Right cardiac atrium (tissue), 5 donors: ENCODE measurements at regions not wholly inside any gene's neighbourhood (a gene's known extent, or its start where the extent isn't known, plus 50 kb on each side); places are given as distances from the start of the nearest gene placed in this dataset.
"Not testable (repeated sequence)": the region's sequence is repeated elsewhere in the genome, so short reads cannot be mapped to it uniquely, and the experiment has no call there.

ENCODE experiments used
- ATAC-seq, 2 donors: fragments of 200-7000 bp; cut with Tn5 transposase; one replicate each; pipeline versions ENCODE4 v1.8.0 to v1.9.1; 2020; ENCODE audit warnings: moderate library complexity in 2 of 2, mild to moderate bottlenecking in 1 of 2
- DNase-seq, 3 donors: peaks; one replicate each; pipeline ENCODE4 v3.0.0-alpha.2; 2020
- H3K27ac ChIP-seq: one replicate; pipeline ENCODE4 v1.5.1; 2013; ENCODE audit warnings: mild to moderate bottlenecking, low read length, control low read depth, moderate library complexity
- H3K27me3 ChIP-seq: one replicate; pipeline ENCODE4 v1.6.1; 2013; ENCODE audit not compliant: control insufficient read depth, insufficient read depth
- H3K4me1 ChIP-seq: one replicate; pipeline ENCODE4 v1.6.1; 2013; ENCODE audit warnings: low read length; ENCODE audit not compliant: control insufficient read depth, insufficient read depth
- H3K4me3 ChIP-seq: one replicate; pipeline ENCODE4 v1.5.1; 2013; ENCODE audit warnings: low read length, control low read depth
- H3K9me3 ChIP-seq: one replicate; pipeline ENCODE4 v1.6.1; 2013; ENCODE audit warnings: low read length; ENCODE audit not compliant: control insufficient read depth
- WGBS: extraction: QIAGEN DNeasy Blood & Tissue Kit; methylation state at CpG from one replicate; pipeline ENCODE4 v1.1.7; 2013; 5-methylcytosine and 5-hydroxymethylcytosine counted together
- intact Hi-C, 4 donors: fragments of 100-400 bp; cut with DNase I; formaldehyde crosslinking; loops; one replicate each; pipeline versions ENCODE4 v1.11.0 to v1.14.0; 2022 to 2023
- donor health status: healthy with polysubstance abuse.
- donor health status: DM: no; HTN: yes; CAD: no.
- donor health status: DM: no; HTN: no; CAD: no.
- donor health status: DM: no; HTN: yes; CAD: no; lungs with severe emphysema.
- donor health status: DM: yes; HTN: yes; CAD: no.

GRCh38 chr1:113305029-113305428, 85.3 kb upstream of the MAGI3 start:
- H3K4me1 ChIP-seq, intact Hi-C loops, DNase-seq, H3K27me3 ChIP-seq, H3K4me3 ChIP-seq, H3K9me3 ChIP-seq, ATAC-seq, H3K27ac ChIP-seq: not testable (repeated sequence)
- WGBS: 96% methylated on average over 4 of the region's 4 CpGs

- Histone ChIP-seq H3K27me3 (no peaks in the 10 kb centered on the region), H3K4me3 (no peak overlapping the region), H3K9me3 (no peaks in the 10 kb centered on the region), H3K27ac (no peak overlapping the region), H3K4me1 (no peaks in the 10 kb centered on the region)
- 68% methylated on average over 3 of the region's 3 CpGs for WGBS
- no peak for ATAC-seq
- DNase-seq: no peak
- intact Hi-C loops: no loop called here
Measured at GRCh38 chr1:113307771-113308445, 82.4 kb upstream of the MAGI3 start.

DNA sequence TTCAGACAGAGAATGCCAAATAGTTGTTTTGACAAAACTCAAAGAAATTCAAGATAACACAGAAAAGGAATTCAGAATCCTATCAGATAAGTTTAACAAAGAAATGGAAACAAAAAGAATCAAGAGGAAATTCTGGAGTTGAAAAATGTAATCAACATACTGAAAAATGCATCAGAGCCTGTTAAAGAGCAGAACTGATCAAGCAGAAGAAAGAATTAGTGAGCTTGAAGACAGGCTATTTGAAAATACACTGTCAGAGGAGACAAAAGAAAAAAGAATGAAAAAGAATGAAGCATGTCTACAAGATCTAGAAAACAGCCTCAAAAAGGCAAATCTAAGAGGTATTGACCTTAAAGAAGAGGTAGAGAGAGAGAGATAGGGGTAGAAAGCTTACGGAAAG, 77.7 kb upstream of the MAGI3 start:
- H3K4me1 ChIP-seq, H3K27me3 ChIP-seq, ATAC-seq, H3K9me3 ChIP-seq, H3K4me3 ChIP-seq, DNase-seq, intact Hi-C loops, H3K27ac ChIP-seq: not testable (repeated sequence)
- 92% methylated on average over 1 of the region's 1 CpG for WGBS

DNA sequence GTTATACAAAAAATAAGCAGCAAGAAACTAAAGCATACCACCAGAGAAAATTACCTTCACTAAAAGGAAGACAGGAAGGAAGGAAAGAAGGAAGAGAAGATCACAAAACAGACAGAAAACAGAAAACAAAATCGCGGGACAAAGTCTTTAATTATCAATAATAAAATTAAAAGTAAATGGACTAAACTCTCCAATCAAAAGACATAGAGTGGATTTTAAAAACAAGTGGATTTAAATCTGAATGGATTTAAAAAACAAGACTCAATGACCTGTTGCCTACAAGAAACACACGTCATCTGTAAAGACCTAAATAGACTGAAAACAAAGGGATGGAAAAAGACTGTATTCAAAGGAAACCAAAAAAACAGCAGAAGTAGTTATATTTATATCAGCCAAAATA, 75.7 kb upstream of the MAGI3 start:
- no peaks in the 10 kb centered on the region for H3K27me3 ChIP-seq
- no peak overlapping the region for H3K4me3 ChIP-seq
- no peak for ATAC-seq
- intact Hi-C loops: no loop called here
- H3K27ac ChIP-seq: no peak overlapping the region
- H3K4me1 ChIP-seq: no peaks in the 10 kb centered on the region
- H3K9me3 ChIP-seq: no peaks in the 10 kb centered on the region
- no peak for DNase-seq
- WGBS: 94% methylated on average over 3 of the region's 3 CpGs

GRCh38 chr1:113320272-113320671, 70.0 kb upstream of the MAGI3 start:
- Histone ChIP-seq H3K9me3 (no peaks in the 10 kb centered on the region), H3K27me3 (no peaks in the 10 kb centered on the region), H3K27ac (no peak overlapping the region), H3K4me1 (no peaks in the 10 kb centered on the region), H3K4me3 (no peak overlapping the region)
- DNase-seq: no peak
- intact Hi-C loops: no loop called here
- ATAC-seq: no peak

GRCh38 chr1:113320972-113321680, 69.2 kb upstream of the MAGI3 start:
- H3K4me3 ChIP-seq: no peak overlapping the region
- no peaks in the 10 kb centered on the region for H3K27me3 ChIP-seq
- WGBS: 44% methylated on average over 3 of the region's 3 CpGs
- H3K9me3 ChIP-seq: no peaks in the 10 kb centered on the region
- H3K4me1 ChIP-seq: no peaks in the 10 kb centered on the region
- no peak for DNase-seq
- no peak overlapping the region for H3K27ac ChIP-seq
- intact Hi-C loops: no loop called here
- no peak for ATAC-seq

DNA sequence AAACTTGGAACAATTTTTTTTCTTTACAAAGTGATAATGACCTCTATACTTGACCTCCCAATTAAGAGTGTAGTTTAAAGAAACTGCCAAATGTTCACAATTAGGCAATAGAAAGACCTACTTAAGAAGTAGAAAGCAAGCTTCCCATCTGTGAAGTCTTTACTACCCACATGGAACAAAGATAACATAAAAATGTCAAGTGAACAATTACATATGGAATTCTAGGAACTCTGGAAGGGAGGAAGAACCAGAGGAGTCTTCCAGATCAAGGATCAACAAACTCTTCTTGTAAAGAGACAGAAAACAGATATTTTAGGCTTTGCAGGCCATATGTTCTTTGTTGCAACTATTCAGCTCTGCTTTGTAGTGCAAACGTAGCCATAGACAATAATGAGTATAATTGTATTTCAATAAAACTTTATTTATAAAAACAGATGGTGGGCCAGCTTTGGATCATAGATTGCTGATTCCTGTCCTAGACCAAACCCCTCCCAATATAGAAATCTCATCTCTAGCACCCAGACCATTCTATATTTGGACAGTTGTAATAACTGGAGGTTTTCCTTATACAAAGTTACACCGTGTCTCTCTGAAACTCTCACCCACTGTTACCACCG, 68.4 kb upstream of the MAGI3 start:
- Histone ChIP-seq H3K4me1 (no peaks in the 10 kb centered on the region), H3K4me3 (no peak overlapping the region), H3K9me3 (no peaks in the 10 kb centered on the region), H3K27me3 (no peaks in the 10 kb centered on the region), H3K27ac (no peak overlapping the region)
- DNase-seq (no peak), ATAC-seq (no peak)
- 81% methylated on average over 3 of the region's 3 CpGs for WGBS
- intact Hi-C loops: no loop called here

- no peaks in the 10 kb centered on the region for H3K27me3 ChIP-seq
- DNase-seq: no peak
- no peak for ATAC-seq
- intact Hi-C loops: no loop called here
- WGBS: 77% methylated on average over 1 of the region's 1 CpG
- H3K9me3 ChIP-seq: no peaks in the 10 kb centered on the region
- H3K4me1 ChIP-seq: no peaks in the 10 kb centered on the region
- H3K4me3 ChIP-seq: no peak overlapping the region
- no peak overlapping the region for H3K27ac ChIP-seq
Measured at GRCh38 chr1:113322439-113322838, 67.9 kb upstream of the MAGI3 start.

DNA sequence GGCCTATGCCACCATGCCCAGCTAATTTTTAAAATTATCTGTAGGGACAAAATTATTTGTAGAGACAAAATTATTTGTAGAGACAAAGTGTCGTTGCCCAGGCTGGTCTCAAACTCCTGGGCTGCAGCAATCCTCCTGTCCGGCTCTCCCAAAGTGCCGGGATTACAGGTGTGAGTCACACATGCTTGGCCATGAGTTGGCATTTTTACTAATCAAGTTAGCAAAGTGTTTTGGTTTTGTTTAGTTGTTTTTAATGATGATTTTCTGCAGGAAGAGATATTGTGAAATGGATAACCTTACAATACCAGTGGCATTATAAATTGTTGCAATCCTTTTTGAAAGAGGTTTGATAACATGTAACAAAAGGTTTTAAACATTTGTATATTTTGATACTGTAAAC, 65.3 kb upstream of the MAGI3 start:
- DNase-seq (no peak), ATAC-seq (no peak)
- WGBS: 86% methylated on average over 3 of the region's 3 CpGs
- H3K9me3 ChIP-seq: no peaks in the 10 kb centered on the region
- no peaks in the 10 kb centered on the region for H3K27me3 ChIP-seq
- no peaks in the 10 kb centered on the region for H3K4me1 ChIP-seq
- intact Hi-C loops: no loop called here
- H3K27ac ChIP-seq: no peak overlapping the region
- no peak overlapping the region for H3K4me3 ChIP-seq

- DNase-seq: no peak
- no peaks in the 10 kb centered on the region for H3K4me1 ChIP-seq
- no peaks in the 10 kb centered on the region for H3K9me3 ChIP-seq
- no peak for ATAC-seq
- intact Hi-C loops: no loop called here
- 93% methylated on average over 2 of the region's 2 CpGs for WGBS
- H3K4me3 ChIP-seq: no peak overlapping the region
- no peak overlapping the region for H3K27ac ChIP-seq
- no peaks in the 10 kb centered on the region for H3K27me3 ChIP-seq
Measured at GRCh38 chr1:113326976-113327375, 63.3 kb upstream of the MAGI3 start.

DNA sequence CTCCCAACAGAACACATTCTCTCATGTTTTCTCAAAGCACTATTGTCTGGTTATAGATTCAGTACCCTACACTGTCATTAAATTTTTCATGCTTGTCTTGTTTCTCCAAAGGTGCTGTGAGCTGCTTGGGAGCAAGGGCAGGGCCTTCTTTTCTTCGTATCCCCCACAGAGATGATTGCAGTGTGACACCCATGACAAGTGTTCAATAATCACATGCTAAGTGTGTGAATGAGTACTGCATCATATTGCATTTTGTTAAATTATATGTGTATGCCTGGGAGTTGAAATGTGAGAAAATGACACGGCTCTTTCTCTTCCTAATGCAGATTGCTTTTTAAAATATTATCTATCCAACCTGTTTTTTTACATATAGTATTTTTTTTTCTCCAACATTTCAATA, 57.3 kb upstream of the MAGI3 start:
- no peak overlapping the region for H3K27ac ChIP-seq
- no peak overlapping the region for H3K4me3 ChIP-seq
- 81% methylated on average over 2 of the region's 2 CpGs for WGBS
- ATAC-seq (no peak), DNase-seq (no peak)
- intact Hi-C loops: no loop called here
- no peaks in the 10 kb centered on the region for H3K4me1 ChIP-seq
- no peaks in the 10 kb centered on the region for H3K9me3 ChIP-seq
- no peaks in the 10 kb centered on the region for H3K27me3 ChIP-seq
